GM21381 (cell line): ENCODE measurements at regions not wholly inside any gene's neighbourhood (a gene's known extent, or its start where the extent isn't known, plus 50 kb on each side); places are given as distances from the start of the nearest gene placed in this dataset.

Experiments used
- ATAC-seq: cut with Tn5 transposase; IDR thresholded peaks from one replicate; pipeline ENCODE4 v1.9.1; 2021; ENCODE audit warnings: mild to moderate bottlenecking, moderate library complexity; ENCODE audit not compliant: unreplicated experiment

GRCh38 chr5:4363045-4363444 is 767.4 kb downstream of the IRX1 start:
- ATAC-seq: no peak

DNA sequence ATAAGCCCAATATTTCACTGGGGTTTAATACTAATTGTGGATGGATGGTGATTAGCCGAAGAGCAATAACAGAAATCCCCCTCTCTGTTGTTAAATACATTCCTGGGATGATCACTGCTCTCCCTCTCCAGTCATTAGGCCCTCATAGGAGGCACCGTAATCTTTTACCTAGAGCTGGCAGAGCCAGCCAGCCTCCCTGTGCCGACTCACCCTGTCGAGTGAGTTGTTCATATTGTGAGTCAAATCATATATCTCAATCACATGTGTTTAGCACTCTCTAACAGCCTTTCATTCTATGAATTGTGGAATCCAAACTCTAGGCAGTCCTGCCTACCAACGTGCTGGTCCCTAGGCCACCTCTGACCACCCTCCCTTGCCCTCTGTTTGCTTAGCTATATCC is 771.0 kb downstream of the IRX1 start:
- no peak for ATAC-seq

DNA sequence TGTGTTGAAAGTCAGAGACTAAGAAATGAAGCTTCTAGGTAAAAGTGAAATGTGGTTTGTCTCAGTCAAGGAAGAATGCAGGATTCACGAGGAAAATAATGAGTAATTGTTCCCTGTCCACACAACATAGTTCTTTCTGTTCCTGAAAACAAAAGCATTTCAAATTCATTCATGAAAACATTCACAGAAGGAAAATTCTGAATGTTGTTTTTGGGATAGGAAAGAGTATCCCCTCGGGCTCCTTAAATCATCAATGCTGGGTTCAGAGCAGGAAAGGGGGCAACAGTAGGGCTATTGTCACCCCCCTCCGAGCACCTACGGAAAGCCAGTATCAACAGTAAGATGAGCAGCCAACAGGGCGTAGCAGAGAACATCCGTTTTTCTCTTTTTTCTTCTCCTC is 769.9 kb upstream of the ADAMTS16 start:
- no peak for ATAC-seq

DNA sequence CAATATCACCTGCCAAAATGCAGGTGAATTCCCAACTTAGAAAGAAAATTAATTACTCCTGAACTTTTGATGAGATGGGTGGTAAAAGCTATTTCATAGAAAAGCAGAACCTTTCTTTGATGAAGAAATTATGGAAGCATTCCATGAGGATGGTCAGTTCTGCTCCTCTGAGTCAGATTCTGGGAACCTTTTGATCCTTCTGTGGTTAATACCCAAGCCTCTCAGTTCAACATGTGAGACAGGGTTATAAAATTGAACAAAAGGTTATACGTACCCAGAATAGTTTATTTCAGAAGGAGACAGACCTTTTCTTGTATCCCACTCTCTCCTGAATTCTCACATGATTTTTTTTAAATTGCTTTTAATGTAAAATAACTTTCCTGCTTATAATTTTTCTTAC is 767.6 kb upstream of the ADAMTS16 start:
- no peak for ATAC-seq

- ATAC-seq: no peak
Observed at GRCh38 chr5:4373051-4373820, 766.9 kb upstream of the ADAMTS16 start.

GRCh38 chr5:4374866-4375265 is 765.3 kb upstream of the ADAMTS16 start:
- ATAC-seq: no peak

GRCh38 chr5:4375640-4376039 is 764.5 kb upstream of the ADAMTS16 start:
- ATAC-seq: no peak

- no peak for ATAC-seq
Observed at GRCh38 chr5:4383102-4383501, 757.0 kb upstream of the ADAMTS16 start.

- ATAC-seq: no peak
Observed at GRCh38 chr5:4383518-4384198, 756.5 kb upstream of the ADAMTS16 start.

- no peak for ATAC-seq
Observed at GRCh38 chr5:4384649-4385048, 755.5 kb upstream of the ADAMTS16 start.

DNA sequence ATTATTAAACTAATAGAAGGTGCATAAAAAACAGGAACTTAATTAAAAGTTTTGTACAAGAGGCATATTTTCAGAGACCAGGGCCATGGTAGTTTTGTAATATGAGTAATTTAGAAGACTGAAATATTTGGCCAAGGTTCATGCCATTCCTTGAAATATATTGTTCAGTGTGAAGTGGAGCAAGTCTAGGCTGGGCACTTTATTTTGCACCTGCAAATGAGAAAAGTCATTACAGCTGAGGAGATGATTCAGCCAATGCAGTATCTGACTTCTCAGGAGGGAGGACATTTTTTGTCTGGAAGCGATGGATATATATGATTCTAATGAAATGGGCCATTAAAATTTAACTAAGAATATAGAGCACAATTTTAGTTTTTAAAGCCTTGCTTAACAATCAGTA is 754.0 kb upstream of the ADAMTS16 start:
- ATAC-seq: no peak

GRCh38 chr5:4387290-4387689 is 752.8 kb upstream of the ADAMTS16 start:
- no peak for ATAC-seq

DNA sequence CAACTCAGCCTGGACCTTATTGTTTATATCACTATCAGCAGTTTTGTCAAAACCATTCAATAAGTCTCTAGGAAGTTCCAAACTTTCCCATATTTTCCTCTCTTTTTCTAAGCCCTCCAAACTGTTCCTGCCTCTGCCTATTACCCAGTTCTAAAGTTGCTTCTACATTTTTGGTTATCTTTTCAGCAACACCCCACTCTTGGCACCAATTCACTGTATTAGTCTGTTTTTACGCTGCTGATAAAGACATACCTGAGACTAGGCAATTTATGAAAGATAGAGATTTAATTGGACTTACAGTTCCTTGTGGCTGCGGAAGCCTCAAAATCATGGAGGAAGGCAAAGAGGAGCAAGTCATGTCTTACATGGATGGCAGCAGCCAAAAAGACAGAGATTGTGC is 744.4 kb upstream of the ADAMTS16 start:
- ATAC-seq: no peak

GRCh38 chr5:4405614-4406219 is 734.4 kb upstream of the ADAMTS16 start:
- ATAC-seq: no peak

DNA sequence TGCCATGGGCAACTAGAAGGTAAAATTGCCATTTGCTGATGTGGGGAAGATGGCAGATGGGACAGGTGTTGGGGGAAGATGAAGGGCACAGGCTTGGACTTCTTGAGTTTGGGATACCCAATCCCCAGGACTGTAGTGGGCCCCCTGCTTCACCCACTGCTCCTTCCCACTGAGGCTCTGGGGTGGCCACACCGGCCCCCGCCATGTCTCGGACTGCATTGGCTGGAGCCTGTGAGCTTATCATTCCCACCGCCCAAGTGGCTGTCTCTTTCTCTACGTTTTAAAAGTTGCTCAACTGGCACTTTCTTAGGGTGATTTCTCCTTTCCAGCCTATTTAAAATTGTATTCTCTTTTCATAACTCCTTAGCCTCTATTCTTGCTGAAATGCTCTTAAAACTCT is 730.0 kb upstream of the ADAMTS16 start:
- no peak for ATAC-seq

- no peak for ATAC-seq
Observed at GRCh38 chr5:4411664-4412063, 728.5 kb upstream of the ADAMTS16 start.

DNA sequence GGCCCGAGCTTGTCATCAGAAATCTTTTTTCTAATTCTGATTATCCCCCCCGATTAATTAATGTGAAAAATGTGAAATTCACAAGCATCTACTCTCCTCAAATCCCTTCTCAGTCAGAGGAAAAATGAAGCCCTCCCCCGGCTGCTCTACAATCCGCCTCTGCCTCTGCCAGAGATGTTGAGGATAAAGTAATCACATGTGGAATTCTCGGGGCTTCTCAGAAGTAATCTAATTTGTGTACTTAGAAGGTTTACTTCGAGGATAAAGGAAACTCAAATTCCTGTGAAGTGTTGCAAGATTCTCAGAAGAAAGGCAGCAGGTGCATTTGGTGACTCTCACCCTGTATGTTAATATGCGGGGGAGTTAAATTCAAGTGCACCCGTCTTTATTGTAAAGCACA is 726.1 kb upstream of the ADAMTS16 start:
- no peak for ATAC-seq

DNA sequence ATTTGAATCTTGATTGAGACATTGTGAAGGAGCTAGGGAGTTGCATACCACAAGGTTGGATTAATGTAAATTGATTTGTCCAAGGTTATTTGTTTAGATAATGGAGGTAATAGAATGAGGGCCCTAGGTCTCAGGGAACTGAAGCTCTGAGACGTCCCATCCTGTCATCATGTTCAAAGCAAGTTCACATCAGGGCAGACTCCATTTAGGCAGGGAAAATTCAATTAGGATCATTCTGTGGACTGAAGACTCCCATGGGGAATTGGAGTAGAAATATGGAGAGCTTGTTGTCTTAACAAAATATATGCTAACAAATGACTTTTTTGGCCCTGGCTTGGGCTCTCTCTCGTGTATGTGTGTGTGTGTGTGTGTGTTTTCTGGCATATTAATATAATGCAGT is 722.0 kb upstream of the ADAMTS16 start:
- ATAC-seq: no peak

- no peak for ATAC-seq
Observed at GRCh38 chr5:4419281-4419680, 720.8 kb upstream of the ADAMTS16 start.

DNA sequence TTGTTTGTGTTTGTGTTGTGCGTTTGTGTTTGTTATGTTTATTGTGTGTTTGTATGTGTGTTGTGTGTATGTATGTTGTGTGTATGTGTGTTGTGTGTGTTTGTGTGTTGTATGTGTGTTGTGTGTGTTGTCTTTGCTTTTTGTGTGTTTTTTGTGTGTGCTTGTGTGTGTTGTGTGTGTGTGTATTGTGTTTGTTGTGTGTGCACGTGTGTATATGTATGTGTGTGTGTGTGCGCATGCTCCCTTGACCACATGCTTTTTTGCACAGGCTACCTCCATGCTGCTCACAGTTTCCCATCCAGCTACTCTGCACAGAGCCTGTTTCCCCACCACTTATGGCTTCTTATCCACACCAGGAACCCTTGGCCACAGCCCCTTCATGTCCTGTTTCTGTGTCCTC is 720.0 kb upstream of the ADAMTS16 start:
- ATAC-seq: no peak

DNA sequence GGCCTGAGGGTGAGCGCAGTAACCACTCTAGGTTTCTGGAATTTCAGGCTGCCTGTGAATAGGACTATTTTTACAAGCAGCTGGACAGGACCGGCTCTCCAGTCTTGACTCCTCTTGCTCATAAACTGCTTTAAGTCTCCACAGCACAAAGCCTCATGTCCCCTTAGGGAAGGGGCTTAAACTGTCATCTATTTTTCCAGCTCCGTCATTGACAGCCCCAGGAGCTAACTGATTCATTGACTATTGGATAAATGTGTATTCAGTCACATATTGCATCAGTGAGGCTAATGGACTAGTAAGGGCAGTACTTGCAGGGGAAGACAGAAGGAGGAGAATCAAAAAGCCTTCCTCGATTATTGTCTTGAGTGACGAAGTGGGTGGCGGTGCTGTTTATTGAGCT is 719.4 kb upstream of the ADAMTS16 start:
- no peak for ATAC-seq

DNA sequence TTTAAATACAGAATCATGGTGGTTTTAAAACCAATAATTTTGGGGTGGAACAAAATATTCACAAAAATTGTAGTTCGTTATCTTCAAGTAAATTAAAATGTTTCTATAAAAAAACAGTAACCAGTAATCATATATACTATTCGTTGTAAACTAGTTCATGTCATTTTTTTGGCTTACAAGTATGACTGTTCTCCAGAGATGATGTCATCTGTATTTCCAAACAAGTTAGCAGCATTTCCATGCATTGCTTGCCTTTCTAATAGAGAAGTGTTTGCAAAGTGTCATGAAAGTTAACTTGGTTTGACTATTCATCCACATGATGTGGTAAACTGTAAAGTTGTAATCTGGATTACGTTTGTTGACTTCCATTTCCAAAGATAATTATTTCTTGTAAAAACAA is 717.9 kb upstream of the ADAMTS16 start:
- no peak for ATAC-seq
